ENCODE measurements at regions not wholly inside any gene's neighbourhood (a gene's known extent, or its start where the extent isn't known, plus 50 kb on each side); places are given as distances from the start of the nearest gene placed in this dataset.
A peak's percentile ranks its signal among the peaks of the same experiment; 100 is the strongest.

DNA sequence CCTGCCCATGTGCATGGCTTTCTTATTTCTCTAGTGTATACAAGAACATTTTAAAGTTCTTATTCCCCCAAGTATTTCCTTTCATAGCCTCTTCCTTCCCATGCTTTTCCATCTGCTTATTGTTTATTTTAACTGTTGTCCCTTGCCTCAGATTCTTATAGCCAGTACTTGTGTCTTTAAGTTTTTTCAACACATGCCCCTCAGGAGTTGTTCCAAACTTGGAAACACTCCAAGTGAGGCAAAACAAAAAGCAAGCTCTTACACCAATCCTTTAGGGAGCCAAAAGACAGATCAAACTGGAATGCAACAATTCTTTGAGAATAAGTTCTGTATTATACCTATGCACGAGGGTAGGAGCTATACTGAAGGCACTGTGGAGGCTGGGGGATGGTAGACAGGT, 222.0 kb upstream of the STK26 start:
- no peak for DNase-seq
- Histone ChIP-seq H3K4me3 (no peak overlapping the region), H3K27me3 (peaks cover 0 to 6% (median 0%) of the 10 kb centered on the region in 4 donors), H3K36me3 (no peaks in the 10 kb centered on the region), H3K4me1 (no peaks in the 10 kb centered on the region), H3K27ac (no peak overlapping the region), H3K9me3 (no peaks in the 10 kb centered on the region)
- TF ChIP-seq, protein P1, sequence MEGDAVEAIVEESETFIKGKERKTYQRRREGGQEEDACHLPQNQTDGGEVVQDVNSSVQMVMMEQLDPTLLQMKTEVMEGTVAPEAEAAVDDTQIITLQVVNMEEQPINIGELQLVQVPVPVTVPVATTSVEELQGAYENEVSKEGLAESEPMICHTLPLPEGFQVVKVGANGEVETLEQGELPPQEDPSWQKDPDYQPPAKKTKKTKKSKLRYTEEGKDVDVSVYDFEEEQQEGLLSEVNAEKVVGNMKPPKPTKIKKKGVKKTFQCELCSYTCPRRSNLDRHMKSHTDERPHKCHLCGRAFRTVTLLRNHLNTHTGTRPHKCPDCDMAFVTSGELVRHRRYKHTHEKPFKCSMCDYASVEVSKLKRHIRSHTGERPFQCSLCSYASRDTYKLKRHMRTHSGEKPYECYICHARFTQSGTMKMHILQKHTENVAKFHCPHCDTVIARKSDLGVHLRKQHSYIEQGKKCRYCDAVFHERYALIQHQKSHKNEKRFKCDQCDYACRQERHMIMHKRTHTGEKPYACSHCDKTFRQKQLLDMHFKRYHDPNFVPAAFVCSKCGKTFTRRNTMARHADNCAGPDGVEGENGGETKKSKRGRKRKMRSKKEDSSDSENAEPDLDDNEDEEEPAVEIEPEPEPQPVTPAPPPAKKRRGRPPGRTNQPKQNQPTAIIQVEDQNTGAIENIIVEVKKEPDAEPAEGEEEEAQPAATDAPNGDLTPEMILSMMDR (IDR thresholded peaks at IDR 0.05) = no peak
- intact Hi-C loops (cut with DNase I) = no loop called here
- 48 to 60% methylated on average over 1 of the region's 1 CpG for WGBS, 2 donors
- no peak for FAIRE-seq
- no peak for ATAC-seq

DNA sequence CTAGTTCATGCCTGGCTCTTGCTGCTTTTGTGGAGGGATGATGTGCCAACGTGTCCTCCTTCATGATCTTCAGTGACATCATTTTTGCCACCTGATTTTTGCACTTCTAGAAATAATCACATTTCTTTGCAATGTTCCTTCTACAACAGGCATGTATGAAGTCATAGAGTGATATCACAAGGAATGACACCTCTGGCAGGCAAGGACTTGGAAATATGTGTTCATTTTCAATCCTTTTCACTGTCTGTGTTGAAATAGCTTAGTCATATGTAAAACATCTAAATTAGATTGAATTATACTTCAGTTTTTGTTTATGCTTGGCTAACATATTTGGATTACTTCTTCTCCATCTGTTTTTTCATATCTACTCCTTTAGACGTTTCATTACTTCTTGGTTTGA, 221.2 kb upstream of the STK26 start:
- no peaks in the 10 kb centered on the region for H3K36me3 ChIP-seq
- H3K4me1 ChIP-seq = no peaks in the 10 kb centered on the region
- no peaks in the 10 kb centered on the region for H3K9me3 ChIP-seq
- DNase-seq (no peak), FAIRE-seq (no peak), ATAC-seq (no peak)
- TF ChIP-seq, protein P1 (IDR thresholded peaks at IDR 0.05) = no peak
- intact Hi-C loops (cut with DNase I) = no loop called here
- H3K27ac ChIP-seq = no peak overlapping the region
- no peak overlapping the region for H3K4me3 ChIP-seq
- 70 to 90% methylated on average over 2 of the region's 2 CpGs for WGBS, 2 donors
- H3K27me3 ChIP-seq = peaks cover 0 to 6% (median 0%) of the 10 kb centered on the region in 4 donors

DNA sequence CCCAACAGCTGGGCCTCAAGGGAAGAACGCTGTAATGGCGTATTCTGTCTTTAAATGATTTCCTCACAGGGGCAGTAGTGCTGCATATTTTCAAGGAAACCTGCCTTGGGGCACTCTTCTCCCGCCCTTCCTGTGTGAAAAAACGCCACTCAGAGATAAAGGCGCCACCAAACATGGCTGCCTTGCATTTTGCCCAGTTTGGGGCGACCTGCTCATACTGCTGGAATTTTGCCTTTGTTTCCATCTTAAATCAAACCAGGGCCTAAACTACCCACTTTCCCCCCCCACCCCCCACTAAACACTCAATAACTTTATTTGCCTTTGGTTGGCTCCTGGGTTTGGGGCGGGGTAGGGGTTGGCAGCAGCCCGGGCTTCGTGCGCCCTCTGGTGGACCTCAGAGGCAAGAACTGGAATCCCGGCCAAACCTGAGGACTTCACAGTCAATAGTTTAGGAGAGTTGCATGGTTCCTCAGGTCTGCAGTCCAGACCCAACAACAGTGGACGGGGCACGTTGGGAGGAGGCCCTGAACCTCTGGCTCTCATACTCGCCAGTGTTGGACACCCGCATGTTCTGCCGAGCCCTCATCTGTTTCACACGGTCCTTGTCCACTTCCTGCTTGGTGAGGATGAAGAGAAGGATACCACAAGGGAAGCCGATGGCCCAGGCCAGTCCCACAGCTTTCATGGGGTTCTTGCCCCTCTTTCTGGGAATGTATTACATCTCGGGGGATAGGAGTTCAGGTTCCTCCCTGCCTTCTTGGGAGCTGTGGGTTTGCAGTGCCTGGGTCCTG, 220.1 kb upstream of the STK26 start:
- intact Hi-C loops (cut with DNase I) = no loop called here
- Histone ChIP-seq H3K4me3 (peak overlapping the region in 2 of 4 donors; percentile 34 to 36), H3K36me3 (no peaks in the 10 kb centered on the region), H3K27me3 (peaks cover 0 to 1% (median 0%) of the 10 kb centered on the region in 4 donors), H3K9me3 (no peaks in the 10 kb centered on the region), H3K4me1 (no peaks in the 10 kb centered on the region), H3K27ac (peak overlapping the region in 1 of 4 donors; percentile 36)
- WGBS, 2 donors = 45 to 89% methylated on average over 19 of the region's 19 CpGs
- ATAC-seq (peak; percentile 96 to 99 (median 97)), DNase-seq (peak in 5 of 6 donors; percentile 70 to 89 (median 79)), FAIRE-seq (peak; percentile 41)
- TF ChIP-seq, protein P1 (IDR thresholded peaks at IDR 0.05) = peak in 3 of 4 donors; percentile 26 to 44 (median 35)

DNA sequence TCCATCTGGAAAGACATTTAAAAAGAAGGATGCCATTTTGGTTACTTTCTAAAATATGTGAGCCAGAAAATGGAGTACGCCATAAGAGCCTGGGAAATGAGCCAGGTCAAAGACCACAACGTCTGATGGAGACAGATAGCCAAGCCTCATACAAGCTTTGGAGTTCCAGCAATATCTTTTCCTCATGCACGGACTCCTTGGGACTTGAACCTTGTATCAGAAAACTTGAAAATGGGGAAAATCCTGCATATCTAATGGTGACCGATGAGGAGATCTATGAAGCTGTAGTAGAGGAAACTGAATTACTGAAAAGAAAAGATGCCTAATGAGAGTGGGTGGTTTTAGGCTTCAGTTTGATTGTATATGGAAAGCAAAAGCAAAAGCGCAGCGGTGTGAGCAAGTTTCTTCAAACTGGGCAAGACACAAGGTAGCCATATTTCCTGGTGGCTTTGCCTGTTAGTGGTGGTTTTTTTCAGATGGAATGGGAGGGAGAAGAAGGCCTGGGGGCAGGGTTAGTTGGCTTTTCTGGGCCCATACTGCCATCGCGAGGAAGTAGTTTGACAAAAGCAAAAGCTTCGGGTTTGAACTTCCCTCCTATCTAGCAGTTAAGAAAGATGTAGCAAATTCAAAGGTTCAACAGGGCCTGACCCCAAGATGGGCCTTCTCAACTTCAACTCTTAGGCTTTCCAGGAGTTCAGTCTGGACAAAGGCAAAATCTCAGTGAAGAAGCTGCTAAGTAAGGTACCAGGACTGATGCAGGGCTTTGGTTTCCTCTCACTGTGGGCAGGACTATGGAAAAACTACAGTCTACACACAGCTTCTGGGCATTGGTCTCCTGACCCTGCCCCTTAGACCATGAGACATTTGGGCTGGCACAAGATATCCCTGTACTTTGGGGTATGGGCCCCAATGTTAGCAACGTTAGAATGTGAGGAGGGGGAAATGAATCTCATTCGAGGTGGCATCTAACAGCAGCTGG, 210.0 kb upstream of the STK26 start:
- DNase-seq = peak in 3 of 6 donors; percentile 60 to 85 (median 81)
- FAIRE-seq = peak; percentile 98
- Histone ChIP-seq H3K9me3 (no peaks in the 10 kb centered on the region), H3K4me3 (peak overlapping the region in 3 of 4 donors; percentile 19 to 44 (median 39)), H3K36me3 (no peaks in the 10 kb centered on the region), H3K27ac (peak overlapping the region in 3 of 4 donors; percentile 42 to 68 (median 49)), H3K27me3 (no peaks in the 10 kb centered on the region), H3K4me1 (no peaks in the 10 kb centered on the region)
- intact Hi-C loops (cut with DNase I) = no loop called here
- 49 to 81% methylated on average over 11 of the region's 11 CpGs for WGBS, 2 donors
- TF ChIP-seq, protein P1 (IDR thresholded peaks at IDR 0.05) = peak in 2 of 4 donors; percentile 16 to 34
- peak; percentile 88 to 95 (median 93) for ATAC-seq
